ENCODE measurements at regions not wholly inside any gene's neighbourhood (a gene's known extent, or its start where the extent isn't known, plus 50 kb on each side); places are given as distances from the start of the nearest gene placed in this dataset.

DNA sequence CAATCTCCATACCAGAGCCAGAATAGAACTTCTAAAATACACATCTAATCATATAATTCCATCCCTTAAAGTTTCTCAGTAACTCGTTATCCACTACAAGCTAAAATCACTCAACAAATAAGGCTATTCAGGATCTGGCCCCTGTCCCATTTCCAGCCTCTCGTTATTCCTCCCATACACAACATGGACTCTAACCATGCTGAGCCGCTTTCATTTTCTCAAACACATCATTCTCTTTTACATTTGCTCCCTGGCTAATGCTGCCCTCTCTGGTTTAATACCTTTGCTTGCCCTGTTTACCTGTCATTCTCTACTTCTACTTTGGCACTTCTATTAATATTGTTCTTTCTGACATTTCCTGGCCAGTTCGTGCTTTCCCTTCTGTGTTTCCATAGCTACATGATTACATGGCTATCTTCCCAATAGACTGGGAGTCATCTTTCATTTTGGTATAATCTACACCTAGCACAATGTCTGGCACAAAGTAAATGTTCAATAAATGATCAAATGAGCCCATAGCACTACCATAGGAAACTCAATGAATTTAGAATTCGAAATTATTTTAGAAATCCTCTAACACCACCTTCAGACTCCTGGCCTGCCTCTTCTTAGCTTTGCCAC is 163.6 kb upstream of the VRK2 start:
- TF ChIP-seq, protein P1, sequence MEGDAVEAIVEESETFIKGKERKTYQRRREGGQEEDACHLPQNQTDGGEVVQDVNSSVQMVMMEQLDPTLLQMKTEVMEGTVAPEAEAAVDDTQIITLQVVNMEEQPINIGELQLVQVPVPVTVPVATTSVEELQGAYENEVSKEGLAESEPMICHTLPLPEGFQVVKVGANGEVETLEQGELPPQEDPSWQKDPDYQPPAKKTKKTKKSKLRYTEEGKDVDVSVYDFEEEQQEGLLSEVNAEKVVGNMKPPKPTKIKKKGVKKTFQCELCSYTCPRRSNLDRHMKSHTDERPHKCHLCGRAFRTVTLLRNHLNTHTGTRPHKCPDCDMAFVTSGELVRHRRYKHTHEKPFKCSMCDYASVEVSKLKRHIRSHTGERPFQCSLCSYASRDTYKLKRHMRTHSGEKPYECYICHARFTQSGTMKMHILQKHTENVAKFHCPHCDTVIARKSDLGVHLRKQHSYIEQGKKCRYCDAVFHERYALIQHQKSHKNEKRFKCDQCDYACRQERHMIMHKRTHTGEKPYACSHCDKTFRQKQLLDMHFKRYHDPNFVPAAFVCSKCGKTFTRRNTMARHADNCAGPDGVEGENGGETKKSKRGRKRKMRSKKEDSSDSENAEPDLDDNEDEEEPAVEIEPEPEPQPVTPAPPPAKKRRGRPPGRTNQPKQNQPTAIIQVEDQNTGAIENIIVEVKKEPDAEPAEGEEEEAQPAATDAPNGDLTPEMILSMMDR (IDR thresholded peaks at IDR 0.05), result no peak
- no peak for TF ChIP-seq POLR2A (IDR thresholded peaks at IDR 0.05)
